Thyroid gland (tissue), 4 donors: ENCODE measurements at regions not wholly inside any gene's neighbourhood (a gene's known extent, or its start where the extent isn't known, plus 50 kb on each side); places are given as distances from the start of the nearest gene placed in this dataset.

Experiments
- DNase-seq, 2 donors: peaks; one replicate each; pipeline ENCODE4 v3.0.0-alpha.2; 2019
- H3K27ac ChIP-seq, 3 donors: fragments of 200-600 bp; sonication (generic); 1 replicate in 2 of 3; 2 replicates in 1 of 3; pipeline ENCODE4 v1.5.1; 2016 to 2019; ENCODE audit warnings: mild to moderate bottlenecking in 1 of 3, moderate library complexity in 1 of 3
- H3K27me3 ChIP-seq: fragments of 200-600 bp; sonication (generic); one replicate; pipeline ENCODE4 v1.5.1; 2019
- H3K36me3 ChIP-seq, 2 donors: fragments of 200-600 bp; sonication (generic); one replicate each; pipeline ENCODE4 v1.5.1; 2016 to 2019
- H3K4me1 ChIP-seq, 2 donors: fragments of 200-600 bp; sonication (generic); one replicate each; pipeline ENCODE4 v1.5.1; 2017 to 2019
- H3K4me3 ChIP-seq, 3 donors: fragments of 200-600 bp; sonication (generic); replicated peaks in 1 of 3; 1 replicate in 2 of 3; 2 replicates in 1 of 3; pipeline ENCODE4 v1.5.1; 2016; ENCODE audit warnings: mild to moderate bottlenecking in 1 of 3
- H3K9me3 ChIP-seq: fragments of 200-600 bp; sonication (generic); one replicate; pipeline ENCODE4 v1.5.1; 2017
- CTCF ChIP-seq, 6 experiments: fragments of 200-600 bp in 3 of 6; fragments of 450-650 bp in 3 of 6; sonication (generic) in 3 of 6; IDR thresholded peaks; one replicate each; pipeline ENCODE4 v1.5.1; 2016 to 2019; ENCODE audit warnings: antibody characterized with exemption in 6 of 6, mild to moderate bottlenecking in 2 of 6, inconsistent platforms in 1 of 6, moderate library complexity in 1 of 6
- POLR2A ChIP-seq, 2 donors: fragments of 450-650 bp; IDR thresholded peaks; one replicate each; pipeline ENCODE4 v1.6.1; 2017; ENCODE audit warnings: antibody characterized with exemption in 2 of 2, mild to moderate bottlenecking in 2 of 2, moderate library complexity in 1 of 2
- WGBS, 2 donors: methylation state at CpG; one replicate each; pipeline ENCODE4 v1.1.5; 2017; 5-methylcytosine and 5-hydroxymethylcytosine counted together
- intact Hi-C: fragments of 100-400 bp; cut with DNase I; formaldehyde crosslinking; loops from one replicate; pipeline ENCODE4 v1.15.1; 2023

GRCh38 chr12:5227708-5228373, 184.2 kb downstream of the KCNA5 start:
- no peaks in the 10 kb centered on the region for H3K4me1 ChIP-seq
- H3K36me3 ChIP-seq = no peaks in the 10 kb centered on the region
- intact Hi-C loops = no loop called here
- 72 to 74% methylated on average over 7 of the region's 7 CpGs for WGBS, 2 donors
- H3K27me3 ChIP-seq = no peaks in the 10 kb centered on the region
- no peak for TF ChIP-seq CTCF (IDR thresholded peaks at IDR 0.05)
- TF ChIP-seq POLR2A (IDR thresholded peaks at IDR 0.05) = no peak
- H3K27ac ChIP-seq = no peak overlapping the region
- no peak overlapping the region for H3K4me3 ChIP-seq
- DNase-seq = no peak
- H3K9me3 ChIP-seq = no peaks in the 10 kb centered on the region

- H3K4me1 ChIP-seq = no peaks in the 10 kb centered on the region
- H3K9me3 ChIP-seq = no peaks in the 10 kb centered on the region
- H3K27ac ChIP-seq = no peak overlapping the region
- DNase-seq = no peak
- intact Hi-C loops = no loop called here
- WGBS, 2 donors = 72 to 85% methylated on average over 2 of the region's 2 CpGs
- H3K4me3 ChIP-seq = no peak overlapping the region
- TF ChIP-seq CTCF (IDR thresholded peaks at IDR 0.05) = no peak
- TF ChIP-seq POLR2A (IDR thresholded peaks at IDR 0.05) = no peak
- no peaks in the 10 kb centered on the region for H3K36me3 ChIP-seq
- H3K27me3 ChIP-seq = no peaks in the 10 kb centered on the region
These were observed 186.5 kb downstream of the KCNA5 start for GRCh38 chr12:5230156-5230555.

GRCh38 chr12:5230861-5231260, 187.2 kb downstream of the KCNA5 start:
- no peak for TF ChIP-seq CTCF (IDR thresholded peaks at IDR 0.05)
- TF ChIP-seq POLR2A (IDR thresholded peaks at IDR 0.05) = no peak
- Histone ChIP-seq H3K4me3 (no peak overlapping the region), H3K4me1 (no peaks in the 10 kb centered on the region), H3K27ac (no peak overlapping the region), H3K27me3 (no peaks in the 10 kb centered on the region), H3K9me3 (no peaks in the 10 kb centered on the region), H3K36me3 (no peaks in the 10 kb centered on the region)
- WGBS, 2 donors = 93 to 96% methylated on average over 3 of the region's 3 CpGs
- intact Hi-C loops = no loop called here
- no peak for DNase-seq

DNA sequence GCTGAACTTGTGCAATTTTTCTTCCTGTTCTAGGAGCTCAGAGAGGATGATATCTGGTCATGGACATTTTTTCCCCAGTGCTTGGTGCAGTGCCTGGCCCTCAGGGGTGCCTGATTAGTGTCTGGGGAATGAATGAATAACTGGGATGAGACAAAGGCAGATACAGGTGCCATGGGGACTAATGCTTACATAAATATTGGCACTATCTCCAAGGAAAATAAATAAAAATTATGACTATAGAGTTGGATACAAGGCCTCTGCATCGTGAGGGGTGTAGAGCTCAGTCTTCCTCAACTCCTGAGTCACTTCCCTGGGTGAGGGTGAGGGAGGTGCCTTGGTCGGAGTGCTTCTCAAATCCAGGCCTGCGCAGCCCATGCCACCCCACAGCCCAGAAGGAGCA, 188.6 kb downstream of the KCNA5 start:
- intact Hi-C loops = no loop called here
- Histone ChIP-seq H3K27me3 (no peaks in the 10 kb centered on the region), H3K9me3 (no peaks in the 10 kb centered on the region), H3K27ac (no peak overlapping the region), H3K4me1 (no peaks in the 10 kb centered on the region), H3K4me3 (no peak overlapping the region), H3K36me3 (no peaks in the 10 kb centered on the region)
- DNase-seq = no peak
- 88 to 96% methylated on average over 3 of the region's 3 CpGs for WGBS, 2 donors
- no peak for TF ChIP-seq POLR2A (IDR thresholded peaks at IDR 0.05)
- no peak for TF ChIP-seq CTCF (IDR thresholded peaks at IDR 0.05)

- DNase-seq = no peak
- H3K4me3 ChIP-seq = no peak overlapping the region
- intact Hi-C loops = no loop called here
- no peaks in the 10 kb centered on the region for H3K9me3 ChIP-seq
- 55 to 65% methylated on average over 11 to 14 of the region's 14 CpGs for WGBS, 2 donors
- no peaks in the 10 kb centered on the region for H3K27me3 ChIP-seq
- H3K27ac ChIP-seq = no peak overlapping the region
- H3K36me3 ChIP-seq = no peaks in the 10 kb centered on the region
- no peaks in the 10 kb centered on the region for H3K4me1 ChIP-seq
- TF ChIP-seq POLR2A (IDR thresholded peaks at IDR 0.05) (no peak), CTCF (IDR thresholded peaks at IDR 0.05) (no peak)
These were observed 189.3 kb downstream of the KCNA5 start for GRCh38 chr12:5232826-5233500.
